ENCODE measurements at regions not wholly inside any gene's neighbourhood (a gene's known extent, or its start where the extent isn't known, plus 50 kb on each side); places are given as distances from the start of the nearest gene placed in this dataset.

GRCh38 chr12:58720421-58720820 lies 199.9 kb downstream of the LRIG3 start:
- no peak for DNase-seq (ENCODE audit: low read depth in 2 of 2)
- TF ChIP-seq CTCF (IDR thresholded peaks at IDR 0.05; ENCODE audit: low read depth, low read length), result no peak
- no peak overlapping the region for H3K4me3 ChIP-seq (replicated peaks in 1 of 2; ENCODE audit: low read depth in 2 of 2, low read length in 2 of 2)

GRCh38 chr12:58725400-58726105 lies 194.8 kb downstream of the LRIG3 start:
- no peak overlapping the region for H3K4me3 ChIP-seq (replicated peaks in 1 of 2; ENCODE audit: low read depth in 2 of 2, low read length in 2 of 2)

GRCh38 chr12:58727521-58727920 lies 192.8 kb downstream of the LRIG3 start:
- DNase-seq (ENCODE audit: low read depth in 2 of 2), result peak; percentile 32 to 36
- no peak overlapping the region for H3K4me3 ChIP-seq (replicated peaks in 1 of 2; ENCODE audit: low read depth in 2 of 2, low read length in 2 of 2)
- no peak for TF ChIP-seq CTCF (IDR thresholded peaks at IDR 0.05; ENCODE audit: low read depth, low read length)

More at GRCh38 chr12:58725400-58726105, 194.8 kb downstream of the LRIG3 start:
- TF ChIP-seq CTCF (IDR thresholded peaks at IDR 0.05; ENCODE audit: low read depth, low read length), result no peak
- DNase-seq (ENCODE audit: low read depth in 2 of 2), result no peak

GRCh38 chr12:58728397-58728796 lies 191.9 kb downstream of the LRIG3 start:
- no peak overlapping the region for H3K4me3 ChIP-seq (replicated peaks in 1 of 2; ENCODE audit: low read depth in 2 of 2, low read length in 2 of 2)
- TF ChIP-seq CTCF (IDR thresholded peaks at IDR 0.05; ENCODE audit: low read depth, low read length), result no peak
- DNase-seq (ENCODE audit: low read depth in 2 of 2), result peak in 1 of 2 donors; percentile 50

- no peak for DNase-seq (ENCODE audit: low read depth in 2 of 2)
- no peak for TF ChIP-seq CTCF (IDR thresholded peaks at IDR 0.05; ENCODE audit: low read depth, low read length)
These were observed 189.2 kb downstream of the LRIG3 start for GRCh38 chr12:58731096-58731495.

GRCh38 chr12:58732894-58733293 lies 187.4 kb downstream of the LRIG3 start:
- no peak overlapping the region for H3K4me3 ChIP-seq (replicated peaks in 1 of 2; ENCODE audit: low read depth in 2 of 2, low read length in 2 of 2)
- TF ChIP-seq CTCF (IDR thresholded peaks at IDR 0.05; ENCODE audit: low read depth, low read length), result no peak
- peak; percentile 29 to 49 for DNase-seq (ENCODE audit: low read depth in 2 of 2)

More at GRCh38 chr12:58731096-58731495, 189.2 kb downstream of the LRIG3 start:
- H3K4me3 ChIP-seq (replicated peaks in 1 of 2; ENCODE audit: low read depth in 2 of 2, low read length in 2 of 2), result no peak overlapping the region

GRCh38 chr12:58741226-58741625 lies 179.1 kb downstream of the LRIG3 start:
- H3K4me3 ChIP-seq (replicated peaks in 1 of 2; ENCODE audit: low read depth in 2 of 2, low read length in 2 of 2), result no peak overlapping the region
- DNase-seq (ENCODE audit: low read depth in 2 of 2), result peak in 1 of 2 donors; percentile 34
- peak; percentile 11 for TF ChIP-seq CTCF (IDR thresholded peaks at IDR 0.05; ENCODE audit: low read depth, low read length)

Data from cardiac fibroblast (primary cell).